HEK293 (cell line): ENCODE measurements at regions not wholly inside any gene's neighbourhood (a gene's known extent, or its start where the extent isn't known, plus 50 kb on each side); places are given as distances from the start of the nearest gene placed in this dataset.

Experiments
- CTCF ChIA-PET: fragments of 350-600 bp; formaldehyde crosslinking; extraction: SDS; loops from one replicate; lab custom pipeline; 2021; ENCODE audit warnings: antibody characterized with exemption; lab: Yijun Ruan, JAX
- POLR2A ChIA-PET: fragments of 300-600 bp; formaldehyde crosslinking; extraction: SDS; loops from one replicate; lab custom pipeline; 2020; ENCODE audit warnings: antibody characterized with exemption, inconsistent platforms; lab: Yijun Ruan, JAX
- H3K27ac ChIP-seq: fragments of 200-500 bp; sonication (Bioruptor generic); 2 replicates; pipeline ENCODE4 v1.5.1; 2014; ENCODE audit warnings: low read depth, low read length, control low read depth, inconsistent platforms; ENCODE audit errors: extremely low read depth
- H3K36me3 ChIP-seq, 2 experiments: fragments of 200-500 bp in 1 of 2; sonication (Bioruptor generic) in 1 of 2; 1 replicate in 1 of 2; 2 replicates in 1 of 2; pipeline ENCODE4 v1.5.1; 2014 to 2017; ENCODE audit warnings: inconsistent platforms in 2 of 2, low read length in 2 of 2; ENCODE audit not compliant: control insufficient read depth in 2 of 2, insufficient read depth in 1 of 2
- H3K4me1 ChIP-seq: fragments of 200-500 bp; sonication (Bioruptor generic); 2 replicates; pipeline ENCODE4 v1.5.1; 2014; ENCODE audit warnings: mild to moderate bottlenecking, low read length, inconsistent platforms; ENCODE audit not compliant: control insufficient read depth, insufficient read depth
- H3K4me3 ChIP-seq: 2 replicates; pipeline ENCODE4 v1.5.1; 2011; ENCODE audit warnings: low read depth, mild to moderate bottlenecking, control low read depth, low read length, moderate library complexity
- H3K9me3 ChIP-seq: fragments of 200-500 bp; sonication (Bioruptor generic); 2 replicates; pipeline ENCODE4 v1.5.1; 2014; ENCODE audit warnings: low read depth, low read length, inconsistent platforms; ENCODE audit not compliant: control insufficient read depth, insufficient read depth
- HOXA7 ChIP-seq: sonication (generic); formaldehyde crosslinking; IDR thresholded peaks from 2 replicates; pipeline ENCODE4 v1.8.1; 2022; ENCODE audit warnings: missing genetic modification reagents, borderline replicate concordance
- IKZF3 ChIP-seq: fragments of 450-650 bp; IDR thresholded peaks from 2 replicates; pipeline ENCODE4 v1.5.0; 2018; ENCODE audit warnings: missing biosample characterization, mild to moderate bottlenecking, missing genetic modification characterization, moderate library complexity
- KLF10 ChIP-seq: fragments of 450-650 bp; IDR thresholded peaks from 2 replicates; pipeline ENCODE4 v1.5.1; 2018; ENCODE audit warnings: missing biosample characterization, mild to moderate bottlenecking, missing genetic modification characterization
- KLF7 ChIP-seq: fragments of 450-650 bp; formaldehyde crosslinking; IDR thresholded peaks from 2 replicates; pipeline ENCODE4 v1.5.1; 2016; ENCODE audit warnings: missing biosample characterization, missing genetic modification characterization, borderline replicate concordance
- KLF9 ChIP-seq: fragments of 450-650 bp; formaldehyde crosslinking; IDR thresholded peaks from 2 replicates; pipeline ENCODE4 v1.5.1; 2016; ENCODE audit warnings: missing biosample characterization, missing genetic modification characterization, low read depth
- MYNN ChIP-seq: fragments of 450-650 bp; formaldehyde crosslinking; IDR thresholded peaks from 2 replicates; pipeline ENCODE4 v1.5.1; 2016; ENCODE audit warnings: missing biosample characterization, missing genetic modification characterization, borderline replicate concordance
- MZF1 ChIP-seq: fragments of 450-650 bp; formaldehyde crosslinking; IDR thresholded peaks from 2 replicates; pipeline ENCODE4 v1.5.1; 2017; ENCODE audit warnings: missing biosample characterization, missing genetic modification characterization, borderline replicate concordance
- ZBTB48 ChIP-seq: fragments of 450-650 bp; formaldehyde crosslinking; IDR thresholded peaks from 2 replicates; pipeline ENCODE4 v1.5.1; 2016; ENCODE audit warnings: missing biosample characterization, missing genetic modification characterization
- ZEB2 ChIP-seq: fragments of 450-650 bp; formaldehyde crosslinking; IDR thresholded peaks from 2 replicates; pipeline ENCODE4 v1.5.1; 2016; ENCODE audit warnings: missing biosample characterization, missing genetic modification characterization
- ZNF140 ChIP-seq: fragments of 450-650 bp; formaldehyde crosslinking; IDR thresholded peaks from 2 replicates; pipeline ENCODE4 v1.5.1; 2016; ENCODE audit warnings: missing biosample characterization, missing genetic modification characterization
- ZNF157 ChIP-seq: fragments of 450-650 bp; formaldehyde crosslinking; IDR thresholded peaks from 2 replicates; pipeline ENCODE4 v1.5.1; 2016; ENCODE audit warnings: missing biosample characterization, missing genetic modification characterization
- ZNF302 ChIP-seq: fragments of 450-650 bp; formaldehyde crosslinking; IDR thresholded peaks from 2 replicates; pipeline ENCODE4 v1.5.1; 2016; ENCODE audit warnings: missing biosample characterization, missing genetic modification characterization, low read depth
- ZNF473 ChIP-seq: fragments of 450-650 bp; formaldehyde crosslinking; IDR thresholded peaks from 2 replicates; pipeline ENCODE4 v1.5.1; 2017; ENCODE audit warnings: missing biosample characterization, missing genetic modification characterization
- ZNF654 ChIP-seq: fragments of 450-650 bp; formaldehyde crosslinking; IDR thresholded peaks from 2 replicates; pipeline ENCODE4 v1.5.1; 2016; ENCODE audit warnings: low read depth, missing biosample characterization, missing genetic modification characterization
- ZNF660 ChIP-seq: fragments of 450-650 bp; IDR thresholded peaks from 2 replicates; pipeline ENCODE4 v1.5.1; 2018; ENCODE audit warnings: missing biosample characterization, mild to moderate bottlenecking, missing genetic modification characterization
- ZXDB ChIP-seq: fragments of 450-650 bp; formaldehyde crosslinking; IDR thresholded peaks from 2 replicates; pipeline ENCODE4 v1.5.1; 2016; ENCODE audit warnings: missing biosample characterization, missing genetic modification characterization
- TF ChIP-seq, protein P1 (sequence below): fragments of 450-650 bp; formaldehyde crosslinking; IDR thresholded peaks from 2 replicates; pipeline ENCODE4 v1.5.1; 2016; ENCODE audit warnings: missing biosample characterization, missing genetic modification characterization
- TF ChIP-seq, protein P2 (sequence below): fragments of 450-650 bp; formaldehyde crosslinking; IDR thresholded peaks from 2 replicates; pipeline ENCODE4 v1.5.1; 2016; ENCODE audit warnings: missing biosample characterization, missing genetic modification characterization
- TF ChIP-seq, protein P3 (sequence below): fragments of 450-650 bp; formaldehyde crosslinking; conservative IDR thresholded peaks from 2 replicates; pipeline ENCODE4 v1.5.1; 2016; ENCODE audit warnings: low read depth, missing biosample characterization, missing genetic modification characterization
- TF ChIP-seq, protein P4 (sequence below): fragments of 450-650 bp; formaldehyde crosslinking; IDR thresholded peaks from 2 replicates; pipeline ENCODE4; 2016; ENCODE audit warnings: missing biosample characterization, missing genetic modification characterization

DNA sequence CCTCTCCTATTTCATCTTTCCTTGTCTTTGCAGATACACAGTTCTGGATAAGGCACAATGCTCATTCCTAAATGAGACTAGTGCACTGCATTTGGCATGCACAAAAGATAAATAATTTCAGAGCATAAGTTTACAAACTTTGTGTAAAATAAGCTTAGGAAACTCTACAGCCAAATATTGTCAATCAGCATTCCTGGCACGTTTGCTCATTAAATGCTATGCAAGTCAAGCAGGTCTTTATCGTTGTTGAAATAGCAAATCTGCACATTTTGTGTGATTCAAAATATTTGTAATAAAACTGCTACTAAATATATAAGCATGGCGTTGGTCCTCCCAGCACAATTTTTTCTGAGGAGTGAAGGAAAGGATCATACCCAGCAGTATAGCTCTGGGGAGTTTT lies 322.1 kb upstream of the NOCT start (continued):
- TF ChIP-seq ZNF140 (tag by site-specific recombination) (no peak), ZNF473 (tag by site-specific recombination) (no peak), ZXDB (tag by site-specific recombination) (no peak)

DNA sequence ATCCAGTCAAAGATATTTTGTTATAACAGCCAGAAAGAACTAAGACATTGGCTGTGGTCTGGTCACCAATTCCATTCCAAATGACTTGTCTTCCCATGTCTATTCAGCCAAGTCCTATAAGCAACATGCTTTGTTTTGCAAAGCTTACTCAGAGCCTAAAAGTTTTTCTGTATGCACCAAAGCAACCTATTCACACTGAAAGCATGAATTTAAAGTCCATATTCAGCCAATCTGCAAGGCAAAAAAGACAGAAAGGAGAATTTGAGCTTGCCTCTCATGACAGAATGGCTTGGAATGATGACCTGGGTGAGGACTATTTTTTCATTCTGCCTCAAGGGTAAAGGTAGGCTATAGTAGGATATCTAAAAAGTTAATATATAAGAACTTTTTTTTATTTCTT lies 323.2 kb upstream of the NOCT start:
- CTCF ChIA-PET = interaction anchor here (1.2 kb wide), 1 partner anchor 178 kb away, joined by 4 read pairs; no protein-coding TSS in a partner anchor

DNA sequence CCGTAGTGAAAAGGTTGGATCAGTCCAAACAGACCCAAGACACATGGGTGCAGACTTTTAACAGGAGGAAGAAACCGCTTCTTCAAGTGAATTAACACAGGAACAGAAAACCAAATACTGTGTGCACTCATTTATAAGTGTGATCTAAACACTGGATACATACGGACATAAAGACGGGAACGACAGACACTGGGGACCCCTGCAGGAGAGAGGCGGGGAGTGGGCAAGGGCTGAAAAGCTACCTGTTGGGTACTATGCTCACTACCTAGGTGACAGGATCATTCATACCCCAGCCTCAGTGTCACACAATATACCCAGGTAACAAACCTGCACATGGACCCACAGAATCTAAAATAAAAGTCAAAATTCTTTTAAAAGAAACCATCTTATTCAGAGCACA lies 326.0 kb upstream of the NOCT start:
- H3K9me3 ChIP-seq = no peaks in the 10 kb centered on the region
- TF ChIP-seq KLF10 (tag by site-specific recombination) = no peak
- no peak for TF ChIP-seq KLF9 (tag by site-specific recombination)
- TF ChIP-seq, all 188 proteins: peak for 0
- ChIA-PET CTCF (interaction anchor here (0.6 to 2.0 kb wide), 2 partner anchors 9 to 890 kb away, joined by 4 to 12 read pairs; no protein-coding TSS in a partner anchor), POLR2A (no interaction called here)
- Histone ChIP-seq H3K4me1 (no peaks in the 10 kb centered on the region), H3K27ac (no peak overlapping the region), H3K4me3 (no peak overlapping the region), H3K36me3 (no peaks in the 10 kb centered on the region)

More for the DNA sequence above, 323.2 kb upstream of the NOCT start:
- Histone ChIP-seq H3K4me1 (no peaks in the 10 kb centered on the region), H3K27ac (no peak overlapping the region), H3K4me3 (no peak overlapping the region), H3K9me3 (no peaks in the 10 kb centered on the region), H3K36me3 (no peaks in the 10 kb centered on the region)
- POLR2A ChIA-PET = no interaction called here
- TF ChIP-seq MZF1 (tag by site-specific recombination) (no peak), HOXA7 (CRISPR knock-in tag) (no peak), MYNN (no peak), ZNF654 (tag by site-specific recombination) (no peak), ZNF302 (no peak), ZEB2 (tag by site-specific recombination) (no peak), KLF9 (tag by site-specific recombination) (no peak), ZNF157 (tag by site-specific recombination) (no peak), ZBTB48 (no peak), ZNF660 (tag by site-specific recombination) (no peak), KLF7 (no peak), IKZF3 (tag by site-specific recombination) (no peak)
- TF ChIP-seq, protein P1, sequence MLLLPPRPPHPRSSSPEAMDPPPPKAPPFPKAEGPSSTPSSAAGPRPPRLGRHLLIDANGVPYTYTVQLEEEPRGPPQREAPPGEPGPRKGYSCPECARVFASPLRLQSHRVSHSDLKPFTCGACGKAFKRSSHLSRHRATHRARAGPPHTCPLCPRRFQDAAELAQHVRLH (tag by site-specific recombination) = no peak
- TF ChIP-seq, protein P2, sequence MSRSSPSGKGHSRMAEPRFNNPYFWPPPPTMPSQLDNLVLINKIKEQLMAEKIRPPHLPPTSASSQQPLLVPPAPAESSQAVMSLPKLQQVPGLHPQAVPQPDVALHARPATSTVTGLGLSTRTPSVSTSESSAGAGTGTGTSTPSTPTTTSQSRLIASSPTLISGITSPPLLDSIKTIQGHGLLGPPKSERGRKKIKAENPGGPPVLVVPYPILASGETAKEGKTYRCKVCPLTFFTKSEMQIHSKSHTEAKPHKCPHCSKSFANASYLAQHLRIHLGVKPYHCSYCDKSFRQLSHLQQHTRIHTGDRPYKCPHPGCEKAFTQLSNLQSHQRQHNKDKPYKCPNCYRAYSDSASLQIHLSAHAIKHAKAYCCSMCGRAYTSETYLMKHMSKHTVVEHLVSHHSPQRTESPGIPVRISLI (tag by site-specific recombination) = no peak
- TF ChIP-seq, protein P3, sequence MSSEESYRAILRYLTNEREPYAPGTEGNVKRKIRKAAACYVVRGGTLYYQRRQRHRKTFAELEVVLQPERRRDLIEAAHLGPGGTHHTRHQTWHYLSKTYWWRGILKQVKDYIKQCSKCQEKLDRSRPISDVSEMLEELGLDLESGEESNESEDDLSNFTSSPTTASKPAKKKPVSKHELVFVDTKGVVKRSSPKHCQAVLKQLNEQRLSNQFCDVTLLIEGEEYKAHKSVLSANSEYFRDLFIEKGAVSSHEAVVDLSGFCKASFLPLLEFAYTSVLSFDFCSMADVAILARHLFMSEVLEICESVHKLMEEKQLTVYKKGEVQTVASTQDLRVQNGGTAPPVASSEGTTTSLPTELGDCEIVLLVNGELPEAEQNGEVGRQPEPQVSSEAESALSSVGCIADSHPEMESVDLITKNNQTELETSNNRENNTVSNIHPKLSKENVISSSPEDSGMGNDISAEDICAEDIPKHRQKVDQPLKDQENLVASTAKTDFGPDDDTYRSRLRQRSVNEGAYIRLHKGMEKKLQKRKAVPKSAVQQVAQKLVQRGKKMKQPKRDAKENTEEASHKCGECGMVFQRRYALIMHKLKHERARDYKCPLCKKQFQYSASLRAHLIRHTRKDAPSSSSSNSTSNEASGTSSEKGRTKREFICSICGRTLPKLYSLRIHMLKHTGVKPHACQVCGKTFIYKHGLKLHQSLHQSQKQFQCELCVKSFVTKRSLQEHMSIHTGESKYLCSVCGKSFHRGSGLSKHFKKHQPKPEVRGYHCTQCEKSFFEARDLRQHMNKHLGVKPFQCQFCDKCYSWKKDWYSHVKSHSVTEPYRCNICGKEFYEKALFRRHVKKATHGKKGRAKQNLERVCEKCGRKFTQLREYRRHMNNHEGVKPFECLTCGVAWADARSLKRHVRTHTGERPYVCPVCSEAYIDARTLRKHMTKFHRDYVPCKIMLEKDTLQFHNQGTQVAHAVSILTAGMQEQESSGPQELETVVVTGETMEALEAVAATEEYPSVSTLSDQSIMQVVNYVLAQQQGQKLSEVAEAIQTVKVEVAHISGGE (tag by site-specific recombination) = no peak
- TF ChIP-seq, protein P4, sequence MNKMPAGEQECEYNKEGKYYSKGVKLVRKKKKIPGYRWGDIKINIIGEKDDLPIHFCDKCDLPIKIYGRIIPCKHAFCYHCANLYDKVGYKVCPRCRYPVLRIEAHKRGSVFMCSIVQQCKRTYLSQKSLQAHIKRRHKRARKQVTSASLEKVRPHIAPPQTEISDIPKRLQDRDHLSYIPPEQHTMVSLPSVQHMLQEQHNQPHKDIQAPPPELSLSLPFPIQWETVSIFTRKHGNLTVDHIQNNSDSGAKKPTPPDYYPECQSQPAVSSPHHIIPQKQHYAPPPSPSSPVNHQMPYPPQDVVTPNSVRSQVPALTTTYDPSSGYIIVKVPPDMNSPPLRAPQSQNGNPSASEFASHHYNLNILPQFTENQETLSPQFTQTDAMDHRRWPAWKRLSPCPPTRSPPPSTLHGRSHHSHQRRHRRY (tag by site-specific recombination) = no peak
